Neural progenitor cell (in vitro differentiated cells): ENCODE measurements at regions not wholly inside any gene's neighbourhood (a gene's known extent, or its start where the extent isn't known, plus 50 kb on each side); places are given as distances from the start of the nearest gene placed in this dataset.

Source experiments
- DNase-seq: peaks from one replicate; pipeline ENCODE4 v3.0.0-alpha.2; 2016; ENCODE audit warnings: low spot score
- H2AFZ ChIP-seq: fragments of 200-600 bp; sonication (generic); replicated peaks from 2 replicates; pipeline ENCODE4 v1.6.1; 2016; ENCODE audit warnings: antibody characterized with exemption
- H3F3A ChIP-seq: fragments of 200-600 bp; sonication (generic); 2 replicates; pipeline ENCODE4 v1.6.1; 2016; ENCODE audit warnings: antibody characterized with exemption, low read depth
- H3K27ac ChIP-seq: fragments of 200-600 bp; sonication (generic); 2 replicates; pipeline ENCODE4 v1.5.1; 2016; ENCODE audit warnings: mild to moderate bottlenecking
- H3K27me3 ChIP-seq: fragments of 200-600 bp; sonication (generic); 2 replicates; pipeline ENCODE4 v1.6.1; 2016; ENCODE audit warnings: mild to moderate bottlenecking, moderate library complexity
- H3K36me3 ChIP-seq: fragments of 200-600 bp; sonication (generic); 2 replicates; pipeline ENCODE4 v1.5.1; 2016
- H3K4me1 ChIP-seq: fragments of 200-600 bp; sonication (generic); 2 replicates; pipeline ENCODE4 v1.6.1; 2016; ENCODE audit warnings: mixed run types
- H3K4me2 ChIP-seq: fragments of 200-600 bp; sonication (generic); 2 replicates; pipeline ENCODE4 v1.6.1; 2016
- H3K4me3 ChIP-seq: fragments of 200-600 bp; sonication (generic); 2 replicates; pipeline ENCODE4 v1.5.1; 2016
- H3K79me2 ChIP-seq: fragments of 200-600 bp; sonication (generic); 2 replicates; pipeline ENCODE4 v1.6.1; 2016; ENCODE audit warnings: low read depth
- H3K9ac ChIP-seq: fragments of 200-600 bp; sonication (generic); 2 replicates; pipeline ENCODE4 v1.6.1; 2016
- H3K9me3 ChIP-seq: fragments of 200-600 bp; sonication (generic); 2 replicates; pipeline ENCODE4 v1.5.1; 2016; ENCODE audit warnings: low read depth
- H4K20me1 ChIP-seq: fragments of 200-600 bp; sonication (generic); 2 replicates; pipeline ENCODE4 v1.6.1; 2016; ENCODE audit warnings: low read depth
- H3K27ac Mint-ChIP-seq: 3 replicates; pipeline ENCODE4 v1.8.0; 2021; ENCODE audit warnings: mixed read lengths
- H3K27me3 Mint-ChIP-seq: 2 replicates; pipeline ENCODE4 v1.8.0; 2022; ENCODE audit warnings: low read depth, mild to moderate bottlenecking, inconsistent platforms, moderate library complexity, mixed read lengths; ENCODE audit not compliant: insufficient read depth
- H3K36me3 Mint-ChIP-seq: 3 replicates; pipeline ENCODE4 v1.8.0; 2021; ENCODE audit warnings: mixed read lengths
- H3K4me1 Mint-ChIP-seq: 3 replicates; pipeline ENCODE4 v1.8.0; 2021; ENCODE audit warnings: mixed read lengths
- H3K4me3 Mint-ChIP-seq: 3 replicates; pipeline ENCODE4 v1.8.0; 2021; ENCODE audit warnings: mild to moderate bottlenecking, moderate library complexity, mixed read lengths
- H3K9me3 Mint-ChIP-seq: 3 replicates; pipeline ENCODE4 v1.8.0; 2020; ENCODE audit warnings: mixed read lengths
- EZH2 ChIP-seq: fragments of 200-600 bp; sonication (generic); IDR thresholded peaks from 2 replicates; pipeline ENCODE4 v1.6.1; 2017; ENCODE audit warnings: antibody characterized with exemption, mild to moderate bottlenecking, moderate library complexity
- EZH2phosphoT487 ChIP-seq: fragments of 200-600 bp; sonication (generic); IDR thresholded peaks from 2 replicates; pipeline ENCODE4 v1.6.1; 2017; ENCODE audit warnings: antibody characterized with exemption
- TF ChIP-seq, protein P1 (sequence below): fragments of 200-600 bp; sonication (generic); IDR thresholded peaks from 2 replicates; pipeline ENCODE4 v1.5.1; 2017; ENCODE audit warnings: antibody characterized with exemption, mild to moderate bottlenecking

DNA sequence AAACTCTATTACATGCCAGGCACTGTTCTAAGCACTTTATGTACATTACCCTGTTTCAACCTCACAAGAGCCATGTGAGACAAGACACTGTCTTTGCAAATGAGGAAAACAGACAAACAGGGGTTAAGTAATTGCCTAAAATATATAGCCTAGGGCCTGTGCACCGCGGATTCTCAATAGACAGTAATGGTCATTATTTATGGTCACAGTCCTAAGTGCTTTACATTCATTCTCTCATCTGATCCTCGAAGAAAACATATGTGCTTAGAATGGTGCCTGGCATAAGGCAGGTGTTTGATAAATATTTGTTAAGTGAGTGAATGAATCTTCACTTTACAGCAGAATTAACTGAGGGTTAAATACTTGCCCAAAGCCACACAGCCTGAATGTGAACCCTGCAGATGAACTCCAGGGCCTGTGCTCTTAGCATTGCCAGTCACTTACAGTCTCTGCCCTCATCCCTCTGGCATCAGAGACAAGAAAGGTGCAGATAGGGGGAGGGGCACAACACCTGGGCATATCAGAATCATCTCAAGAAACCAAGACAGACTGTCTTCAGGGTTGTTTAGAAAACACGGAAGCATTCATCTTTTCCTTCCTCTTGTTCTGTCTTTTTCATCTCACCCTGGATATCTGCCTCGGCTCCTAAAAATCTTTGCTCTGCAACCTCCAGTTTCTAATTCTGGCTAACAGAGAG lies 92.8 kb upstream of the SASH1 start:
- no peaks in the 10 kb centered on the region for H3K79me2 ChIP-seq
- no peak overlapping the region for H3K4me3 ChIP-seq
- H3K36me3 Mint-ChIP-seq: peaks cover 2% of the 10 kb centered on the region
- no peaks in the 10 kb centered on the region for H3K4me1 ChIP-seq
- no peaks in the 10 kb centered on the region for H3K27me3 ChIP-seq
- H3K9me3 ChIP-seq: no peaks in the 10 kb centered on the region
- H3F3A ChIP-seq: no peaks in the 10 kb centered on the region
- no peak overlapping the region for H3K27ac Mint-ChIP-seq
- no peak overlapping the region for H3K4me3 Mint-ChIP-seq
- no peaks in the 10 kb centered on the region for H3K9me3 Mint-ChIP-seq
- H3K27me3 Mint-ChIP-seq: no peaks in the 10 kb centered on the region
- H3K4me1 Mint-ChIP-seq: peaks cover 15% of the 10 kb centered on the region
- H3K36me3 ChIP-seq: no peaks in the 10 kb centered on the region
- no peak overlapping the region for H3K27ac ChIP-seq
- no peak for DNase-seq
- no peak overlapping the region for H3K9ac ChIP-seq
- no peaks in the 10 kb centered on the region for H4K20me1 ChIP-seq
- no peak overlapping the region for H2AFZ ChIP-seq
- no peak overlapping the region for H3K4me2 ChIP-seq
- TF ChIP-seq EZH2 (no peak), EZH2phosphoT487 (no peak)
- TF ChIP-seq, protein P1, sequence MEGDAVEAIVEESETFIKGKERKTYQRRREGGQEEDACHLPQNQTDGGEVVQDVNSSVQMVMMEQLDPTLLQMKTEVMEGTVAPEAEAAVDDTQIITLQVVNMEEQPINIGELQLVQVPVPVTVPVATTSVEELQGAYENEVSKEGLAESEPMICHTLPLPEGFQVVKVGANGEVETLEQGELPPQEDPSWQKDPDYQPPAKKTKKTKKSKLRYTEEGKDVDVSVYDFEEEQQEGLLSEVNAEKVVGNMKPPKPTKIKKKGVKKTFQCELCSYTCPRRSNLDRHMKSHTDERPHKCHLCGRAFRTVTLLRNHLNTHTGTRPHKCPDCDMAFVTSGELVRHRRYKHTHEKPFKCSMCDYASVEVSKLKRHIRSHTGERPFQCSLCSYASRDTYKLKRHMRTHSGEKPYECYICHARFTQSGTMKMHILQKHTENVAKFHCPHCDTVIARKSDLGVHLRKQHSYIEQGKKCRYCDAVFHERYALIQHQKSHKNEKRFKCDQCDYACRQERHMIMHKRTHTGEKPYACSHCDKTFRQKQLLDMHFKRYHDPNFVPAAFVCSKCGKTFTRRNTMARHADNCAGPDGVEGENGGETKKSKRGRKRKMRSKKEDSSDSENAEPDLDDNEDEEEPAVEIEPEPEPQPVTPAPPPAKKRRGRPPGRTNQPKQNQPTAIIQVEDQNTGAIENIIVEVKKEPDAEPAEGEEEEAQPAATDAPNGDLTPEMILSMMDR: no peak

GRCh38 chr6:148250975-148251685 lies 91.5 kb upstream of the SASH1 start:
- Mint-ChIP-seq H3K4me1 (peaks cover 8% of the 10 kb centered on the region), H3K9me3 (no peaks in the 10 kb centered on the region), H3K27me3 (no peaks in the 10 kb centered on the region), H3K4me3 (no peak overlapping the region), H3K27ac (no peak overlapping the region), H3K36me3 (no peaks in the 10 kb centered on the region)
- Histone ChIP-seq H3K27ac (no peak overlapping the region), H3K4me2 (no peak overlapping the region), H3K4me3 (no peak overlapping the region), H2AFZ (no peak overlapping the region), H3F3A (no peaks in the 10 kb centered on the region), H3K79me2 (no peaks in the 10 kb centered on the region), H3K9ac (no peak overlapping the region), H4K20me1 (no peaks in the 10 kb centered on the region), H3K36me3 (no peaks in the 10 kb centered on the region), H3K27me3 (no peaks in the 10 kb centered on the region), H3K9me3 (no peaks in the 10 kb centered on the region), H3K4me1 (no peaks in the 10 kb centered on the region)
- peak; percentile 35 for DNase-seq
- TF ChIP-seq, protein P1: peak; percentile 49
- TF ChIP-seq EZH2phosphoT487: no peak

DNA sequence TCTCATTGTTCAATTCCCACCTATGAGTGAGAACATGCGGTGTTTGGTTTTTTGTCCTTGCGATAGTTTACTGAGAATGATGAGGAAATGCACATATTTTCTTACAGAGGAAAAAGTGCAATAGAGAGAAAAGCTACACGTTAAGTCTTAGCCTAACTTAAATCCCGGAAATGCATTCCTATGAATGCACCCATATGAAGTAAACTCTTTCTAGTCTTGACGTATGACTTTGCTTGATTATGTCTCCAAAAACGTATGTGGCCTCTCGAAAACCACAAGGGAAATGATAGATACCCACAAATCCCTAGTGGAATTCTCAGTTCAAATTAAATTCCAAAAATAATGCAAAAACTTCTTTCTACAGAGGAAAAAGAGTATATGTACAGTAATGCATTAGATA lies 90.7 kb upstream of the SASH1 start:
- Histone ChIP-seq H2AFZ (no peak overlapping the region), H3K27me3 (no peaks in the 10 kb centered on the region), H3K4me3 (no peak overlapping the region), H3K27ac (no peak overlapping the region), H3K4me1 (no peaks in the 10 kb centered on the region), H3K9ac (no peak overlapping the region), H3F3A (no peaks in the 10 kb centered on the region), H4K20me1 (no peaks in the 10 kb centered on the region), H3K36me3 (no peaks in the 10 kb centered on the region), H3K4me2 (no peak overlapping the region), H3K9me3 (no peaks in the 10 kb centered on the region), H3K79me2 (no peaks in the 10 kb centered on the region)
- no peaks in the 10 kb centered on the region for H3K9me3 Mint-ChIP-seq
- no peak for DNase-seq
- no peaks in the 10 kb centered on the region for H3K36me3 Mint-ChIP-seq
- no peak overlapping the region for H3K4me3 Mint-ChIP-seq
- no peaks in the 10 kb centered on the region for H3K27me3 Mint-ChIP-seq
- no peak overlapping the region for H3K27ac Mint-ChIP-seq
- H3K4me1 Mint-ChIP-seq: peaks cover 8% of the 10 kb centered on the region
- TF ChIP-seq, protein P1: no peak
- TF ChIP-seq EZH2phosphoT487 (no peak), EZH2 (no peak)
